SU-DHL-6 (cell line): ENCODE measurements at regions not wholly inside any gene's neighbourhood (a gene's known extent, or its start where the extent isn't known, plus 50 kb on each side); places are given as distances from the start of the nearest gene placed in this dataset.

Experiments used
- H2AFZ ChIP-seq: fragments of 200-600 bp; sonication (generic); 2 replicates; pipeline ENCODE4 v1.6.1; 2014; ENCODE audit warnings: low read depth, mild to moderate bottlenecking, moderate library complexity, mixed read lengths, antibody characterized with exemption, low read length; ENCODE audit not compliant: severe bottlenecking
- H3F3A ChIP-seq: fragments of 200-600 bp; shearing (Covaris generic); 2 replicates; pipeline ENCODE4 v1.6.0; 2016; ENCODE audit warnings: antibody characterized with exemption, mild to moderate bottlenecking; ENCODE audit not compliant: insufficient read depth
- H3K27ac ChIP-seq: fragments of 200-600 bp; sonication (generic); 2 replicates; pipeline ENCODE4 v1.5.1; 2016; ENCODE audit warnings: low read depth, mild to moderate bottlenecking, low read length, moderate library complexity, mixed read lengths
- H3K27me3 ChIP-seq: fragments of 200-600 bp; sonication (generic), shearing (Covaris generic); 2 replicates; pipeline ENCODE4 v1.6.0; 2014; ENCODE audit warnings: mild to moderate bottlenecking, low read length
- H3K36me3 ChIP-seq: fragments of 200-600 bp; sonication (generic); 2 replicates; pipeline ENCODE4 v1.6.1; 2014; ENCODE audit warnings: mild to moderate bottlenecking, low read length, mixed read lengths
- H3K4me2 ChIP-seq: fragments of 300-600, 200-600 bp; shearing (Covaris generic), sonication (generic); 2 replicates; pipeline ENCODE4 v1.6.0; 2014; ENCODE audit warnings: low read length, low read depth, mild to moderate bottlenecking; ENCODE audit not compliant: poor library complexity, severe bottlenecking
- H3K4me3 ChIP-seq: fragments of 200-600 bp; sonication (generic); 2 replicates; pipeline ENCODE4 v1.5.1; 2014; ENCODE audit warnings: antibody characterized with exemption, low read length, mild to moderate bottlenecking, mixed read lengths; ENCODE audit not compliant: insufficient read depth, poor library complexity, severe bottlenecking
- H3K79me2 ChIP-seq: fragments of 200-600 bp; sonication (generic); 2 replicates; pipeline ENCODE4 v1.6.1; 2014; ENCODE audit warnings: mild to moderate bottlenecking, low read length, moderate library complexity; ENCODE audit not compliant: insufficient read depth
- H3K9ac ChIP-seq: fragments of 200-600 bp; sonication (generic); 2 replicates; pipeline ENCODE4 v1.7.0; 2014; ENCODE audit warnings: mild to moderate bottlenecking, low read length
- H3K9me2 ChIP-seq: fragments of 200-600 bp; sonication (generic); replicated peaks from 2 replicates; pipeline ENCODE4 v1.6.1; 2014; ENCODE audit warnings: low read length; ENCODE audit not compliant: insufficient read depth
- H3K9me3 ChIP-seq: fragments of 200-600 bp; sonication (generic); 2 replicates; pipeline ENCODE4 v1.6.1; 2014; ENCODE audit warnings: low read length, mixed read lengths; ENCODE audit not compliant: insufficient read depth
- H4K20me1 ChIP-seq: fragments of 200-600 bp; sonication (generic); 2 replicates; pipeline ENCODE4 v1.6.1; 2014; ENCODE audit warnings: low read depth, mild to moderate bottlenecking, antibody characterized with exemption, low read length, moderate library complexity, mixed read lengths
- CTCF ChIP-seq: fragments of 200-600 bp; sonication (generic); IDR thresholded peaks from one replicate; pipeline ENCODE4 v1.5.1; 2017; ENCODE audit warnings: antibody characterized with exemption, mild to moderate bottlenecking, low read length, moderate library complexity; ENCODE audit not compliant: insufficient read depth, poor library complexity, severe bottlenecking
- EZH2phosphoT487 ChIP-seq: fragments of 200-600 bp; sonication (generic), shearing (Covaris generic); conservative IDR thresholded peaks from 2 replicates; pipeline ENCODE4 v1.6.1; 2018; ENCODE audit warnings: mild to moderate bottlenecking, antibody characterized with exemption, low read length, moderate library complexity, mixed read lengths

- no peaks in the 10 kb centered on the region for H3K79me2 ChIP-seq
- peaks cover 1% of the 10 kb centered on the region; the same call in 1 of the 2 replicates for H3K9me2 ChIP-seq
- TF ChIP-seq EZH2phosphoT487 (no peak), CTCF (no peak)
- H3F3A ChIP-seq: no peaks in the 10 kb centered on the region
- H3K27me3 ChIP-seq: no peaks in the 10 kb centered on the region
- H3K4me3 ChIP-seq: no peak overlapping the region
- H4K20me1 ChIP-seq: no peaks in the 10 kb centered on the region
- H3K9ac ChIP-seq: no peak overlapping the region
- no peaks in the 10 kb centered on the region for H3K9me3 ChIP-seq
- H2AFZ ChIP-seq: no peak overlapping the region
- no peak overlapping the region for H3K27ac ChIP-seq
- no peaks in the 10 kb centered on the region for H3K36me3 ChIP-seq
- no peak overlapping the region for H3K4me2 ChIP-seq
These were observed 750.0 kb downstream of the TBC1D32 start for GRCh38 chr6:120584111-120584760.

GRCh38 chr6:120576061-120576460 lies 758.2 kb downstream of the TBC1D32 start:
- H3K27ac ChIP-seq: no peak overlapping the region
- H3K9me2 ChIP-seq: peaks cover 3% of the 10 kb centered on the region; the same call in 1 of the 2 replicates
- no peaks in the 10 kb centered on the region for H3K79me2 ChIP-seq
- H3K27me3 ChIP-seq: no peaks in the 10 kb centered on the region
- H3K9me3 ChIP-seq: no peaks in the 10 kb centered on the region
- H3K36me3 ChIP-seq: no peaks in the 10 kb centered on the region
- no peaks in the 10 kb centered on the region for H4K20me1 ChIP-seq
- no peak overlapping the region for H3K9ac ChIP-seq
- H3K4me2 ChIP-seq: no peak overlapping the region
- H3F3A ChIP-seq: no peaks in the 10 kb centered on the region
- H2AFZ ChIP-seq: no peak overlapping the region
- H3K4me3 ChIP-seq: no peak overlapping the region
- TF ChIP-seq CTCF (no peak), EZH2phosphoT487 (no peak)

DNA sequence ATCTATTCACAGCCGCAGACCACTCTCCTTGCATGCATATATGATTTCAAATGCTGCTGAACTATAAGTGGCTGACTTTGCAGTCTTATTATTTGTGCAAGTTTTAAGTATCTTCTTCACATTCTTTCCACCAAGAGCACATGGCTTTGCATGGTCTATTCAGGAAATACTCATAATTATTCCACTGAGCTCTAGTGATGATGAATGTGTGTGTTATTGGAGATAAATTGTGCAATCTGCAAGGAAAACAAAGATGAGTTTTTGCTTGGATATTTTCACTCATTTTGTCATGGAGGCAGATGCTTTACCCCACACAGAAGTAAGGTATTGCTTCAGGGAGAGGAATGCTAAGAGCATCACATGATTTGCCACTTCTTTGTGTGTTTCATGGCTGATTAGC lies 764.6 kb downstream of the TBC1D32 start:
- TF ChIP-seq CTCF (no peak), EZH2phosphoT487 (no peak)
- H3K27ac ChIP-seq: no peak overlapping the region
- no peak overlapping the region for H3K9ac ChIP-seq
- no peak overlapping the region for H2AFZ ChIP-seq
- H3K4me3 ChIP-seq: no peak overlapping the region
- no peak overlapping the region for H3K4me2 ChIP-seq
- H3K79me2 ChIP-seq: no peaks in the 10 kb centered on the region
- H3K36me3 ChIP-seq: no peaks in the 10 kb centered on the region
- no peaks in the 10 kb centered on the region for H3F3A ChIP-seq
- no peaks in the 10 kb centered on the region for H3K9me3 ChIP-seq
- H3K27me3 ChIP-seq: no peaks in the 10 kb centered on the region
- H4K20me1 ChIP-seq: no peaks in the 10 kb centered on the region
- H3K9me2 ChIP-seq: no peaks in the 10 kb centered on the region
